ENCODE measurements at regions not wholly inside any gene's neighbourhood (a gene's known extent, or its start where the extent isn't known, plus 50 kb on each side); places are given as distances from the start of the nearest gene placed in this dataset.

GRCh38 chr12:124718036-124718435 is 145.6 kb downstream of the SCARB1 start:
- H3K4me1 ChIP-seq (ENCODE audit: control insufficient read depth in 2 of 2, insufficient read depth in 2 of 2, low read length in 1 of 2), result peaks cover 3 to 26% of the 10 kb centered on the region in 2 donors
- H3K27ac ChIP-seq (ENCODE audit: low read depth in 2 of 2, low read length in 1 of 2), result no peak overlapping the region
- no peaks in the 10 kb centered on the region for H3K27me3 ChIP-seq (ENCODE audit: control insufficient read depth in 1 of 2, insufficient read depth in 2 of 2, low read length in 2 of 2)
- no peaks in the 10 kb centered on the region for H3K36me3 ChIP-seq (ENCODE audit: control insufficient read depth in 2 of 2, insufficient read depth in 2 of 2, low read length in 1 of 2)
- H3K9me3 ChIP-seq (ENCODE audit: control insufficient read depth in 2 of 2, insufficient read depth in 1 of 2, low read depth in 1 of 2, low read length in 1 of 2), result no peaks in the 10 kb centered on the region
- no peak overlapping the region for H3K4me3 ChIP-seq (ENCODE audit: low read depth in 1 of 2, low read length in 2 of 2)
- 93% methylated on average over 14 of the region's 14 CpGs for WGBS, 2 donors

DNA sequence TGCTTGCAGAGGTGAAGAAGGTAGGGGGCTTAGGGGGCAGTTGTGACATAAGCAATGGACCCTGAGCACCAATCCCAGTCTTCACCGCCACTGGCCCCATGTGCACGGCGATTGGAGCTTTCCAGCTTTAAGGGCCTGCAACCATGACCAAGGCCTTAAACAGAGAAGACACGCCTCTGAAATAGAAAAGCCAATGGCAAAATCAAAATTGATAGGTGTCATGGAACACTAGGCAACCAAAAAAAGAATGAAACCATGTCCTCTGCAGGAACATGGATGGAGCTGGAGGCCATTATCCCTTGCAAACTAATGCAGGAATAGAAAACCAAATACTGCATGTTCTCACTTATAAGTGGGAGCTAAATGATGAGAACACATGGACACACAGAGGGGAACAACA is 146.3 kb downstream of the SCARB1 start:
- Histone ChIP-seq H3K27me3 (ENCODE audit: control insufficient read depth in 1 of 2, insufficient read depth in 2 of 2, low read length in 2 of 2) (no peaks in the 10 kb centered on the region), H3K27ac (ENCODE audit: low read depth in 2 of 2, low read length in 1 of 2) (no peak overlapping the region), H3K9me3 (ENCODE audit: control insufficient read depth in 2 of 2, insufficient read depth in 1 of 2, low read depth in 1 of 2, low read length in 1 of 2) (no peaks in the 10 kb centered on the region), H3K36me3 (ENCODE audit: control insufficient read depth in 2 of 2, insufficient read depth in 2 of 2, low read length in 1 of 2) (no peaks in the 10 kb centered on the region), H3K4me3 (ENCODE audit: low read depth in 1 of 2, low read length in 2 of 2) (no peak overlapping the region), H3K4me1 (ENCODE audit: control insufficient read depth in 2 of 2, insufficient read depth in 2 of 2, low read length in 1 of 2) (peaks cover 3 to 30% of the 10 kb centered on the region in 2 donors)
- 94 to 98% methylated on average over 4 of the region's 4 CpGs for WGBS, 2 donors

GRCh38 chr12:124716208-124717130 is 147.2 kb downstream of the SCARB1 start:
- Histone ChIP-seq H3K4me3 (ENCODE audit: low read depth in 1 of 2, low read length in 2 of 2) (no peak overlapping the region), H3K27ac (ENCODE audit: low read depth in 2 of 2, low read length in 1 of 2) (peak overlapping the region; percentile 11 to 78), H3K27me3 (ENCODE audit: control insufficient read depth in 1 of 2, insufficient read depth in 2 of 2, low read length in 2 of 2) (no peaks in the 10 kb centered on the region), H3K4me1 (ENCODE audit: control insufficient read depth in 2 of 2, insufficient read depth in 2 of 2, low read length in 1 of 2) (peaks cover 3 to 30% of the 10 kb centered on the region in 2 donors), H3K36me3 (ENCODE audit: control insufficient read depth in 2 of 2, insufficient read depth in 2 of 2, low read length in 1 of 2) (no peaks in the 10 kb centered on the region), H3K9me3 (ENCODE audit: control insufficient read depth in 2 of 2, insufficient read depth in 1 of 2, low read depth in 1 of 2, low read length in 1 of 2) (no peaks in the 10 kb centered on the region)
- 63 to 74% methylated on average over 22 of the region's 22 CpGs for WGBS, 2 donors

- Histone ChIP-seq H3K9me3 (ENCODE audit: control insufficient read depth in 2 of 2, insufficient read depth in 1 of 2, low read depth in 1 of 2, low read length in 1 of 2) (no peaks in the 10 kb centered on the region), H3K4me1 (ENCODE audit: control insufficient read depth in 2 of 2, insufficient read depth in 2 of 2, low read length in 1 of 2) (peaks cover 3 to 30% of the 10 kb centered on the region in 2 donors), H3K4me3 (ENCODE audit: low read depth in 1 of 2, low read length in 2 of 2) (no peak overlapping the region), H3K36me3 (ENCODE audit: control insufficient read depth in 2 of 2, insufficient read depth in 2 of 2, low read length in 1 of 2) (no peaks in the 10 kb centered on the region), H3K27me3 (ENCODE audit: control insufficient read depth in 1 of 2, insufficient read depth in 2 of 2, low read length in 2 of 2) (no peaks in the 10 kb centered on the region), H3K27ac (ENCODE audit: low read depth in 2 of 2, low read length in 1 of 2) (peak overlapping the region in 1 of 2 donors; percentile 56)
- 63 to 73% methylated on average over 15 of the region's 15 CpGs for WGBS, 2 donors
Observed at GRCh38 chr12:124715121-124715990, 147.9 kb upstream of the NCOR2 start.

DNA sequence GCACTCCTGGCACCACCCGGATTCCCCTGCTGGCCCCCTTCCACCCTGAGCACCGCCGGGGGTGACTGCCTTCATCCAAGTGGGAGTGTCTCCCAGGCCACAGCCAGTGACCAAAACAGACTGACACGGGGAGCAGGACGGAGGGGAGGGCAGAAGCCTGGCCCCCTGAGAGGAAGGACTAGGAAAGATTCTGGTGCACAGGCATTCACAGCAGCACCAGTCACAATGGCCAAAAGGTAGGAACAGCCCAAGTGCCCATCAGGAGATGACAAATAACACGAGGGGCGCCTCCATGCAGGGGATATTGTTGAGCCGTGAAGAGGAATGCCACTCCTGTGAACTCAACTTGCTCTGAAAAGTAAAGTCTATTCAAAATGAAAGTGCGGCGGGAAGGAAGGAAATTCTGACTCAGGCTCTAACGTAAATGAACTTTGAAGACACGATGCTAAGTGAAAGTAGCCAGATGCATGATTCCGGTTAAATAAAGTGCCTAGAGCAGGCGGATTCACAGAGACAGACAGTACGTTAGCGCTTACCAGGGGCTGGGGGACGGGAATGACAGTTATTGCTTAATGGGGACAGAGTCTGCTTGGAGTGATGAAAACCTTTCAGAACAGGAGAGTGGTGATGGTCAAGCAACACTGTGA is 146.1 kb upstream of the NCOR2 start:
- 10 to 39% methylated on average over 17 of the region's 17 CpGs for WGBS, 2 donors

DNA sequence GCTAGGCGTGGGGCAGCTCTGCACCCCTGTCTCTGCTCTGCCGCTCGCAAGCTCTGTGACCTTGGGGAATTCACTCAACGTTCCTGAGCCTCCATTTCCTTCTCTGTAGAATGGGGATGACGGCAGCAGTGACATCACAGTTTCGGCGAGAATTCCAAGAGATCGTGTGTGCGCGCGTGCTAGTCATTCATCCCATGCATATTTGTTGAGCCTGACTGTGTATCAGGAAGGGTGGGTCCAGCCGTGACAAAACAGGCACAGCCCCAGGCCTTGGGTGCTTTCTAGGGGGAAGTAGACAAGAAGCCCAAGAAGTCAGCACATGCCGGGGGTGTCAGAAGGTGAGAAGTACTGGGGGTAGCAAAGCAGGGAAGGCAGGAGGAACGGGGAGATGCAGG is 145.6 kb upstream of the NCOR2 start:
- 40 to 55% methylated on average over 14 of the region's 14 CpGs for WGBS, 2 donors
- Histone ChIP-seq H3K9me3 (ENCODE audit: control insufficient read depth in 2 of 2, insufficient read depth in 1 of 2, low read depth in 1 of 2, low read length in 1 of 2) (no peaks in the 10 kb centered on the region), H3K36me3 (ENCODE audit: control insufficient read depth in 2 of 2, insufficient read depth in 2 of 2, low read length in 1 of 2) (no peaks in the 10 kb centered on the region), H3K4me3 (ENCODE audit: low read depth in 1 of 2, low read length in 2 of 2) (peak overlapping the region in 1 of 2 donors; percentile 17), H3K27ac (ENCODE audit: low read depth in 2 of 2, low read length in 1 of 2) (peak overlapping the region; percentile 66 to 81), H3K4me1 (ENCODE audit: control insufficient read depth in 2 of 2, insufficient read depth in 2 of 2, low read length in 1 of 2) (peaks cover 0 to 22% of the 10 kb centered on the region in 2 donors), H3K27me3 (ENCODE audit: control insufficient read depth in 1 of 2, insufficient read depth in 2 of 2, low read length in 2 of 2) (no peaks in the 10 kb centered on the region)

More for the DNA sequence above, 146.1 kb upstream of the NCOR2 start:
- peaks cover 0 to 22% of the 10 kb centered on the region in 2 donors for H3K4me1 ChIP-seq (ENCODE audit: control insufficient read depth in 2 of 2, insufficient read depth in 2 of 2, low read length in 1 of 2)
- peak overlapping the region; percentile 66 to 81 for H3K27ac ChIP-seq (ENCODE audit: low read depth in 2 of 2, low read length in 1 of 2)
- H3K36me3 ChIP-seq (ENCODE audit: control insufficient read depth in 2 of 2, insufficient read depth in 2 of 2, low read length in 1 of 2), result no peaks in the 10 kb centered on the region
- H3K4me3 ChIP-seq (ENCODE audit: low read depth in 1 of 2, low read length in 2 of 2), result peak overlapping the region; percentile 12 to 17
- H3K9me3 ChIP-seq (ENCODE audit: control insufficient read depth in 2 of 2, insufficient read depth in 1 of 2, low read depth in 1 of 2, low read length in 1 of 2), result no peaks in the 10 kb centered on the region
- H3K27me3 ChIP-seq (ENCODE audit: control insufficient read depth in 1 of 2, insufficient read depth in 2 of 2, low read length in 2 of 2), result no peaks in the 10 kb centered on the region

GRCh38 chr12:124711344-124711743 is 143.9 kb upstream of the NCOR2 start:
- Histone ChIP-seq H3K27me3 (ENCODE audit: control insufficient read depth in 1 of 2, insufficient read depth in 2 of 2, low read length in 2 of 2) (no peaks in the 10 kb centered on the region), H3K9me3 (ENCODE audit: control insufficient read depth in 2 of 2, insufficient read depth in 1 of 2, low read depth in 1 of 2, low read length in 1 of 2) (peaks cover 0 to 5% of the 10 kb centered on the region in 2 donors), H3K27ac (ENCODE audit: low read depth in 2 of 2, low read length in 1 of 2) (no peak overlapping the region), H3K36me3 (ENCODE audit: control insufficient read depth in 2 of 2, insufficient read depth in 2 of 2, low read length in 1 of 2) (no peaks in the 10 kb centered on the region), H3K4me1 (ENCODE audit: control insufficient read depth in 2 of 2, insufficient read depth in 2 of 2, low read length in 1 of 2) (peaks cover 0 to 16% of the 10 kb centered on the region in 2 donors), H3K4me3 (ENCODE audit: low read depth in 1 of 2, low read length in 2 of 2) (no peak overlapping the region)
- 80 to 85% methylated on average over 11 of the region's 11 CpGs for WGBS, 2 donors

DNA sequence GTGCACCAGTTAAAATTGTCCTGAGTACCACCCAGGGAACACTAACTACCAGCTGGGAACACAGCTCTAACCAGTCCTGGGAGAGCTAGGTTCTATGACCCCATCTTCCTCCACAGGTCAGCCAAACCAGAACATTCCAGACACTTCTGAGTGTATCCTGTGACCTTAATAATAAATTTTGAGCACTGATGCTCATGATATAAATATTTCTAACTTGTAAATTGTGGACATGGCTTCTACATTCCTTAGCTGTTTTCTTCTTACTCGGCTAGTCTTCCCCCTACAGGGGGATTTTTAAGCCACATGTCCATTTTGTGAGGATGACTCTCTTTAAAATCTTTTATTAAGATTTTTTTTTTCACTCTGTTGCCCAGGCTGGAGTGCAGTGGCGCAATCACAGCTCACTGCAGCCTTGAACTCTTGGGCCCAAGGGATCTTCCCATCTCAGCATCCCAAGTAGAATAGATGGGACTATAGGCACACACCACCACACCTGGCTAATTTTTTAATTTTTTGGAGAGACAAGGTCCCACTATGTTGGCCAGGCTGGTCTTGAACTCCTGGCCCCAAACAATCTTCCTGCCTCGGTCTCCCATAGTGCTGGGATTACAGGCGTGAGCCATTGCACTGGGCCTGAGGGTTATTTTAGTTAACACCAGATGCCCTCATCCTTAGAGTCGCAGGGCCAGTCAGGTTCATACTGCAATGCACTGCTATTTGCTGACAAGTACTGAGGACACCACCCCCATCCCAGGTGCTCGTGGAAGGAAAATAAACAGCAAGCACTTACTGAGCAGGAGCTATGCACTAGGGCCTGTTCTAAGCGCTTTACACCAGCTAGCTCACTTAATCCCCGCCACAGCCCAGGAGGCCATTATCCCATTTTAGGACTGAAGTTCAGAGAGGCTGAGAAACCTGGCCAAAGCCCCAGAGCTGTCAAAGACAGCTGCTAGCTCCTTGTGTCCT is 142.6 kb upstream of the NCOR2 start:
- Histone ChIP-seq H3K4me3 (ENCODE audit: low read depth in 1 of 2, low read length in 2 of 2) (no peak overlapping the region), H3K9me3 (ENCODE audit: control insufficient read depth in 2 of 2, insufficient read depth in 1 of 2, low read depth in 1 of 2, low read length in 1 of 2) (peaks cover 0 to 5% of the 10 kb centered on the region in 2 donors), H3K27me3 (ENCODE audit: control insufficient read depth in 1 of 2, insufficient read depth in 2 of 2, low read length in 2 of 2) (no peaks in the 10 kb centered on the region), H3K36me3 (ENCODE audit: control insufficient read depth in 2 of 2, insufficient read depth in 2 of 2, low read length in 1 of 2) (no peaks in the 10 kb centered on the region), H3K27ac (ENCODE audit: low read depth in 2 of 2, low read length in 1 of 2) (no peak overlapping the region), H3K4me1 (ENCODE audit: control insufficient read depth in 2 of 2, insufficient read depth in 2 of 2, low read length in 1 of 2) (peaks cover 0 to 9% of the 10 kb centered on the region in 2 donors)
- 76 to 87% methylated on average over 8 of the region's 8 CpGs for WGBS, 2 donors
